ENCODE measurements at regions not wholly inside any gene's neighbourhood (a gene's known extent, or its start where the extent isn't known, plus 50 kb on each side); places are given as distances from the start of the nearest gene placed in this dataset.
A peak's percentile ranks its signal among the peaks of the same experiment; 100 is the strongest.

GRCh38 chr1:83067954-83068353 lies 931.0 kb downstream of the TTLL7 start:
- no peak for TF ChIP-seq CTCF (IDR thresholded peaks at IDR 0.05; ENCODE audit: borderline replicate concordance, extremely low read depth, insufficient read depth)
- no peaks in the 10 kb centered on the region for H3K36me3 ChIP-seq (ENCODE audit: control insufficient read depth in 2 of 3, insufficient read depth in 3 of 3, low read length in 3 of 3)

GRCh38 chr1:83065952-83066727 lies 932.8 kb downstream of the TTLL7 start:
- DNase-seq: no peak
- H3K9me3 ChIP-seq (ENCODE audit: control insufficient read depth in 2 of 3, insufficient read depth in 1 of 3, low read length in 3 of 3): peaks cover 0 to 5% (median 1%) of the 10 kb centered on the region in 3 donors
- no peaks in the 10 kb centered on the region for H3K27me3 ChIP-seq (ENCODE audit: control insufficient read depth, insufficient read depth, low read length)
- no peaks in the 10 kb centered on the region for H3K36me3 ChIP-seq (ENCODE audit: control insufficient read depth in 2 of 3, insufficient read depth in 3 of 3, low read length in 3 of 3)
- H3K27ac ChIP-seq (ENCODE audit: low read depth in 2 of 2, low read length in 2 of 2): no peak overlapping the region
- no peak for TF ChIP-seq CTCF (IDR thresholded peaks at IDR 0.05; ENCODE audit: borderline replicate concordance, extremely low read depth, insufficient read depth)
- FAIRE-seq: no peak
- no peaks in the 10 kb centered on the region for H3K4me1 ChIP-seq (ENCODE audit: control insufficient read depth in 2 of 3, insufficient read depth in 2 of 3, low read depth in 1 of 3, low read length in 3 of 3)
- no peak overlapping the region for H3K4me3 ChIP-seq (ENCODE audit: low read length in 3 of 3)
- intact Hi-C loops (cut with DNase I): no loop called here
- no peak overlapping the region for H3K9ac ChIP-seq (ENCODE audit: low read length in 3 of 3)

More at GRCh38 chr1:83067954-83068353, 931.0 kb downstream of the TTLL7 start:
- Histone ChIP-seq H3K4me1 (ENCODE audit: control insufficient read depth in 2 of 3, insufficient read depth in 2 of 3, low read depth in 1 of 3, low read length in 3 of 3) (no peaks in the 10 kb centered on the region), H3K27me3 (ENCODE audit: control insufficient read depth, insufficient read depth, low read length) (no peaks in the 10 kb centered on the region), H3K9ac (ENCODE audit: low read length in 3 of 3) (no peak overlapping the region), H3K9me3 (ENCODE audit: control insufficient read depth in 2 of 3, insufficient read depth in 1 of 3, low read length in 3 of 3) (peaks cover 0 to 5% (median 1%) of the 10 kb centered on the region in 3 donors), H3K4me3 (ENCODE audit: low read length in 3 of 3) (no peak overlapping the region), H3K27ac (ENCODE audit: low read depth in 2 of 2, low read length in 2 of 2) (no peak overlapping the region)
- DNase-seq (no peak), FAIRE-seq (no peak)
- intact Hi-C loops (cut with DNase I): no loop called here

GRCh38 chr1:83064589-83065242 lies 934.2 kb downstream of the TTLL7 start:
- no peak overlapping the region for H3K27ac ChIP-seq (ENCODE audit: low read depth in 2 of 2, low read length in 2 of 2)
- intact Hi-C loops (cut with DNase I): no loop called here
- no peaks in the 10 kb centered on the region for H3K27me3 ChIP-seq (ENCODE audit: control insufficient read depth, insufficient read depth, low read length)
- DNase-seq (peak in 1 of 5 donors; percentile 13), FAIRE-seq (no peak)
- TF ChIP-seq CTCF (IDR thresholded peaks at IDR 0.05; ENCODE audit: borderline replicate concordance, extremely low read depth, insufficient read depth): no peak
- no peak overlapping the region for H3K9ac ChIP-seq (ENCODE audit: low read length in 3 of 3)
- peak overlapping the region in 2 of 3 donors; percentile 23 to 47 for H3K4me3 ChIP-seq (ENCODE audit: low read length in 3 of 3)
- peaks cover 0 to 5% (median 0%) of the 10 kb centered on the region in 3 donors for H3K9me3 ChIP-seq (ENCODE audit: control insufficient read depth in 2 of 3, insufficient read depth in 1 of 3, low read length in 3 of 3)
- no peaks in the 10 kb centered on the region for H3K4me1 ChIP-seq (ENCODE audit: control insufficient read depth in 2 of 3, insufficient read depth in 2 of 3, low read depth in 1 of 3, low read length in 3 of 3)
- no peaks in the 10 kb centered on the region for H3K36me3 ChIP-seq (ENCODE audit: control insufficient read depth in 2 of 3, insufficient read depth in 3 of 3, low read length in 3 of 3)
